Vagina (tissue), 2 donors: ENCODE measurements at regions not wholly inside any gene's neighbourhood (a gene's known extent, or its start where the extent isn't known, plus 50 kb on each side); places are given as distances from the start of the nearest gene placed in this dataset.

Experiments used
- DNase-seq, 2 donors: peaks; one replicate each; pipeline ENCODE4 v3.0.0-alpha.2; 2017; ENCODE audit errors: extremely low spot score in 2 of 2
- H3K27ac ChIP-seq: fragments of 200-600 bp; sonication (generic); one replicate; pipeline ENCODE4 v1.5.1; 2019
- H3K27me3 ChIP-seq: fragments of 200-600 bp; sonication (generic); one replicate; pipeline ENCODE4 v1.5.1; 2019
- H3K36me3 ChIP-seq, 2 donors: fragments of 200-600 bp; sonication (generic); one replicate each; pipeline ENCODE4 v1.5.1; 2017 to 2019
- H3K4me1 ChIP-seq: fragments of 200-600 bp; sonication (generic); one replicate; pipeline ENCODE4 v1.5.1; 2019
- H3K4me3 ChIP-seq, 2 donors: fragments of 200-600 bp; sonication (generic); 1 replicate in 1 of 2; 2 replicates in 1 of 2; pipeline ENCODE4 v1.5.1; 2016 to 2019
- H3K9me3 ChIP-seq: fragments of 200-600 bp; sonication (generic); one replicate; pipeline ENCODE4 v1.5.1; 2019
- CTCF ChIP-seq, 3 experiments: fragments of 450-650 bp in 2 of 3; fragments of 200-600 bp in 1 of 3; sonication (generic) in 1 of 3; IDR thresholded peaks; one replicate each; pipeline ENCODE4 v1.5.1; 2017 to 2019; ENCODE audit warnings: antibody characterized with exemption in 3 of 3, mild to moderate bottlenecking in 2 of 3, moderate library complexity in 2 of 3
- POLR2A ChIP-seq, 2 donors: fragments of 450-650 bp; IDR thresholded peaks; one replicate each; pipeline ENCODE4 v1.6.1; 2017; ENCODE audit warnings: antibody characterized with exemption in 2 of 2, mild to moderate bottlenecking in 2 of 2, moderate library complexity in 2 of 2
- POLR2AphosphoS5 ChIP-seq, 2 donors: sonication (generic); formaldehyde crosslinking; IDR thresholded peaks; one replicate each; pipeline ENCODE4 v1.9.0; 2017; ENCODE audit warnings: antibody characterized with exemption in 2 of 2, mild to moderate bottlenecking in 2 of 2, low read depth in 1 of 2; ENCODE audit not compliant: insufficient read depth in 1 of 2
- intact Hi-C: fragments of 100-400 bp; cut with DNase I; formaldehyde crosslinking; loops from one replicate; pipeline ENCODE4 v1.15.1; 2023

DNA sequence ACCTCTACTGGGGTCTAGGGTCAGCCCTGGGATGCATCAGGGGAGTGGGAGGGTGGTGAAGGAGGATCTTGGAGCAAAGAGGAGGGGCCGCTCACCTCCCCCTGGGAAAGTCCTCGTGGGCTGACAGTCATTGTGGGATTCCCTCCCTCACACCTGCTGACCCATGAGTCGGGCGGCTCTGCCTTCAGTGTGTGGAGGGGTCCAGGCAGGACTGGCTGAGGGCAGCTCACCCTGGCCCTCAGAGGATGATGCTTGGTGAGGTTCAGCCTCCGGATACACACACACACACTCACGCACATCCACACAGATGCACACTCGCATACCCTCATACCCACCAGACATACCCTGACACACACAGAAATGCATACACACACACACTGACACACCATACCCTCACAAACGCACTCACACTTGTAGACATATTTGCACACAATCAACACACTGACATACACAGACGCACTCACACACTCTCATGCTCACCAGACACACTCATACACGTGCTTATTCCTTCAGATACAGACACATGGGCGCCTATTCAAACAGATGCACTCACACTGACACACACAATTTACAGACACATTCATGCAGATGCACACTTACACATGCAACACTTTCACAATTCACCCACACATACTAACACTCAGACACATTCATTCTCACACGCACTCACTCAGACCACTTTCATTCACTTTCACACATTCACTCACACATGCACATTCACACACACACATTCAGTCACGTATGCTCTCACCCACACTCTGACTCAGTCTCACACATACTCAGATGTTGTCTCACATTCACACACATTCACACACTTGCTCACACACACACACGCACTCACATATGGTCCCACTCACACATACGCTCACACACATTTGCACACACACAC, 105.1 kb upstream of the RPL38 start:
- H3K27ac ChIP-seq, result no peak overlapping the region
- no peaks in the 10 kb centered on the region for H3K9me3 ChIP-seq
- H3K36me3 ChIP-seq, result no peaks in the 10 kb centered on the region
- H3K27me3 ChIP-seq, result no peaks in the 10 kb centered on the region
- TF ChIP-seq POLR2AphosphoS5 (IDR thresholded peaks at IDR 0.05; ENCODE audit: insufficient read depth in 1 of 2, low read depth in 1 of 2) (no peak), CTCF (IDR thresholded peaks at IDR 0.05) (no peak), POLR2A (IDR thresholded peaks at IDR 0.05) (no peak)
- DNase-seq, result no peak
- no peak overlapping the region for H3K4me3 ChIP-seq
- intact Hi-C loops, result no loop called here
- no peaks in the 10 kb centered on the region for H3K4me1 ChIP-seq

- Histone ChIP-seq H3K9me3 (no peaks in the 10 kb centered on the region), H3K27ac (no peak overlapping the region), H3K4me3 (no peak overlapping the region), H3K27me3 (no peaks in the 10 kb centered on the region), H3K36me3 (no peaks in the 10 kb centered on the region), H3K4me1 (no peaks in the 10 kb centered on the region)
- intact Hi-C loops, result no loop called here
- no peak for DNase-seq
- no peak for TF ChIP-seq POLR2AphosphoS5 (IDR thresholded peaks at IDR 0.05; ENCODE audit: insufficient read depth in 1 of 2, low read depth in 1 of 2)
- TF ChIP-seq CTCF (IDR thresholded peaks at IDR 0.05), result no peak
- no peak for TF ChIP-seq POLR2A (IDR thresholded peaks at IDR 0.05)
Measured at GRCh38 chr17:74099442-74100340, 103.8 kb upstream of the RPL38 start.

DNA sequence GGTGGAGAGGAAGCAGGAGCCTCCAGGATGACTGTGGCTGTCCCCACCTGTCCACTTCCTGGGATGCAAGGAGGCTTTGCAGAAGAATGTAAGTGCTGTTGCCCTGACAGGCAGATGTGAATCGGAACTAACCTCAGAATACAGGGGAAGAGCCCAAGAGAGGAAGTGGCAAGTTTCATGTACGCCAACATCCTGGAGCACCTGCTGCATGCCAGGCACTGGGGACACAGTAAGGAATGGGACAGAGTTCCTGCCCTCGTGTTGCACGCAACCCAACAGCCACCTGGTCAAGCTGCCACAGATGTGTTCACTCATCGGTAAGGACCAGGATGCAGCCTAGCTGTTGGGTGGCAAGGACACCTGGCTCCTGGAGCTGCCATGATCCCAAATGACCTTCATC, 98.6 kb upstream of the RPL38 start:
- Histone ChIP-seq H3K4me1 (no peaks in the 10 kb centered on the region), H3K27me3 (no peaks in the 10 kb centered on the region), H3K36me3 (no peaks in the 10 kb centered on the region), H3K4me3 (no peak overlapping the region), H3K9me3 (no peaks in the 10 kb centered on the region), H3K27ac (no peak overlapping the region)
- DNase-seq, result no peak
- intact Hi-C loops, result no loop called here
- no peak for TF ChIP-seq POLR2AphosphoS5 (IDR thresholded peaks at IDR 0.05; ENCODE audit: insufficient read depth in 1 of 2, low read depth in 1 of 2)
- no peak for TF ChIP-seq POLR2A (IDR thresholded peaks at IDR 0.05)
- TF ChIP-seq CTCF (IDR thresholded peaks at IDR 0.05), result no peak

DNA sequence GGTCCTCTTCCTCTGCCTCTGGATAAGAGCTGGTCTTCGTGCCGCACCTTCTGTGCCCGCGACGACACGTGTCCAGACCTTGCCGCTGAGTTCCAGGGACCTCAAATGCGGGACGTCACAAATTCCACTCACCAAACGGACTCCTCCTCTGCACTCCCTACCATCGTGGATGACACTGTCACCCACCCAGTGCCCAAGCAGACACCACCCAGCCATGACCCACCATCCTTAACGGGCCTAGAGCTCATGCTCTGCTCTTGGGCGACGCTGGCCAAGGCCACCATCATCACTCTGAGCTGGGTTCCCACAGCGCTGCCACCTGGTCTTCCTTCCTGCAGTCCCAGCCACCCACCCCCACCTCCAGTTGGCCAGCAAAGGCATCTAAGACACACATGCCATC, 96.4 kb upstream of the RPL38 start:
- no peaks in the 10 kb centered on the region for H3K36me3 ChIP-seq
- DNase-seq, result no peak
- no peak overlapping the region for H3K27ac ChIP-seq
- no peaks in the 10 kb centered on the region for H3K4me1 ChIP-seq
- no peaks in the 10 kb centered on the region for H3K9me3 ChIP-seq
- intact Hi-C loops, result no loop called here
- H3K27me3 ChIP-seq, result no peaks in the 10 kb centered on the region
- H3K4me3 ChIP-seq, result no peak overlapping the region
- no peak for TF ChIP-seq POLR2AphosphoS5 (IDR thresholded peaks at IDR 0.05; ENCODE audit: insufficient read depth in 1 of 2, low read depth in 1 of 2)
- no peak for TF ChIP-seq CTCF (IDR thresholded peaks at IDR 0.05)
- no peak for TF ChIP-seq POLR2A (IDR thresholded peaks at IDR 0.05)
